ENCODE measurements at regions not wholly inside any gene's neighbourhood (a gene's known extent, or its start where the extent isn't known, plus 50 kb on each side); places are given as distances from the start of the nearest gene placed in this dataset.

DNA sequence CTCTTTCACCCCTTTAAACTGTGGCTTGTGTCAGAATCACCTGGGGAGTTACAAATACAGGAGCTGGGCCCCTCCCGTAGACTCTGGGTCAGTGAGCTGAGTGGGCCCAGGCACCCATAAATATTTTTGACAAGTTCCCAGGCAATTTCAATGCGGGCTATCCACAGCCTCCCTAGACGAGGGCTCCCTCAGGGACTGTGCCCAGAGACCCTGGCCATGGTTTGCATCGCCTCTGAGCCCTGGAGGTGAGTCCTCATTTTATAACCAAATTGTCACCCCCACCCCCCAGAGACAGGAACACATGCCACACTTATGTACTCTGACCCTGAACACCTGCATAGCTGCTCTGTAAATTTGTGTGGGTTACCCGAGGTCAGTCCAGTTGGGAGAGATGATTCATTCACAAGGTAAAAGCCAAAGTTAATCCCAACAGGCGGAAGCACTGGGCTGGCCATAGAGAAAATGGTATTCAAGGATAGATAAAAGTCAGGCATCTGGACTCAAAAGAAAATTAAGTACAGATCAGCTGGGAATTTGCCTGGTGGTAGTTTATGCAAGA is 146.5 kb upstream of the SLC6A11 start:
- H3K36me3 Mint-ChIP-seq (ENCODE audit: low read depth): no peaks in the 10 kb centered on the region
- peaks cover 7% of the 10 kb centered on the region; the same call in 2 of the 3 replicates for H3K4me1 Mint-ChIP-seq
- Histone ChIP-seq H3K79me2 (replicated peaks; ENCODE audit: insufficient read depth) (no peaks in the 10 kb centered on the region), H3K4me3 (no peak overlapping the region), H3K36me3 (ENCODE audit: insufficient read depth) (no peaks in the 10 kb centered on the region), H3K4me2 (no peak overlapping the region), H2AFZ (no peak overlapping the region), H3K9me2 (ENCODE audit: insufficient read depth) (no peaks in the 10 kb centered on the region), H3K4me1 (ENCODE audit: insufficient read depth) (peaks cover 8% of the 10 kb centered on the region), H3K27me3 (ENCODE audit: insufficient read depth) (no peaks in the 10 kb centered on the region), H4K20me1 (replicated peaks; ENCODE audit: insufficient read depth) (no peaks in the 10 kb centered on the region), H3F3A (replicated peaks; ENCODE audit: low read depth) (no peaks in the 10 kb centered on the region), H3K27ac (ENCODE audit: low read depth) (no peak overlapping the region)
- TF ChIP-seq JUNB (IDR thresholded peaks at IDR 0.05; ENCODE audit: unreplicated experiment) (no peak), ZNF331 (CRISPR knock-in tag; IDR thresholded peaks at IDR 0.05; ENCODE audit: low read depth) (no peak)
- TF ChIP-seq, protein P1, sequence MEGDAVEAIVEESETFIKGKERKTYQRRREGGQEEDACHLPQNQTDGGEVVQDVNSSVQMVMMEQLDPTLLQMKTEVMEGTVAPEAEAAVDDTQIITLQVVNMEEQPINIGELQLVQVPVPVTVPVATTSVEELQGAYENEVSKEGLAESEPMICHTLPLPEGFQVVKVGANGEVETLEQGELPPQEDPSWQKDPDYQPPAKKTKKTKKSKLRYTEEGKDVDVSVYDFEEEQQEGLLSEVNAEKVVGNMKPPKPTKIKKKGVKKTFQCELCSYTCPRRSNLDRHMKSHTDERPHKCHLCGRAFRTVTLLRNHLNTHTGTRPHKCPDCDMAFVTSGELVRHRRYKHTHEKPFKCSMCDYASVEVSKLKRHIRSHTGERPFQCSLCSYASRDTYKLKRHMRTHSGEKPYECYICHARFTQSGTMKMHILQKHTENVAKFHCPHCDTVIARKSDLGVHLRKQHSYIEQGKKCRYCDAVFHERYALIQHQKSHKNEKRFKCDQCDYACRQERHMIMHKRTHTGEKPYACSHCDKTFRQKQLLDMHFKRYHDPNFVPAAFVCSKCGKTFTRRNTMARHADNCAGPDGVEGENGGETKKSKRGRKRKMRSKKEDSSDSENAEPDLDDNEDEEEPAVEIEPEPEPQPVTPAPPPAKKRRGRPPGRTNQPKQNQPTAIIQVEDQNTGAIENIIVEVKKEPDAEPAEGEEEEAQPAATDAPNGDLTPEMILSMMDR (conservative IDR thresholded peaks at IDR 0.05; ENCODE audit: low read depth in 2 of 2): no peak
- H3K4me3 Mint-ChIP-seq: no peak overlapping the region
- peaks cover 7% of the 10 kb centered on the region for H3K27me3 Mint-ChIP-seq (ENCODE audit: insufficient read depth, low read depth, poor library complexity)
- DNase-seq (ENCODE audit: low spot score) (no peak), ATAC-seq (no peak)
- no peak overlapping the region for H3K27ac Mint-ChIP-seq
- H3K9me3 Mint-ChIP-seq: no peaks in the 10 kb centered on the region

DNA sequence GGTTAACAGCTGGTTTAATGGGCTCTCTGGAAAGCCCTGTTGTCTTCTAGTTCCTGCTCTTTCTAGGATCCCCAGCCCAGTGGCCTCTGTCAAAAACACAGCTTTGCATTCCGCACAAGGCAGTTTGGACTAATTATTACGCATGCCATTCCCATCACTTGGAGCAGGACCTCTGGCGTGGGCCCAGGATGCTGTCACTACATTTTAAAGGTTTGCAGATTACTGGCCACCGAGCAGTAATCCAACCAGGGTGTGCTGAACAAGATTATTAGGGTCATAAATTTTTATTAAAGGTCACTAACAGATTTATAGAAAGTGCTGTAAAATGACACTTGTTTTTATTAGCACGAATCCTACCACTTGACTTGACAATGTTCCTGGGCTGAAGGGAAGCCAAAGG is 143.6 kb upstream of the SLC6A11 start:
- no peak for TF ChIP-seq ZNF331 (CRISPR knock-in tag; IDR thresholded peaks at IDR 0.05; ENCODE audit: low read depth)
- TF ChIP-seq, protein P2, sequence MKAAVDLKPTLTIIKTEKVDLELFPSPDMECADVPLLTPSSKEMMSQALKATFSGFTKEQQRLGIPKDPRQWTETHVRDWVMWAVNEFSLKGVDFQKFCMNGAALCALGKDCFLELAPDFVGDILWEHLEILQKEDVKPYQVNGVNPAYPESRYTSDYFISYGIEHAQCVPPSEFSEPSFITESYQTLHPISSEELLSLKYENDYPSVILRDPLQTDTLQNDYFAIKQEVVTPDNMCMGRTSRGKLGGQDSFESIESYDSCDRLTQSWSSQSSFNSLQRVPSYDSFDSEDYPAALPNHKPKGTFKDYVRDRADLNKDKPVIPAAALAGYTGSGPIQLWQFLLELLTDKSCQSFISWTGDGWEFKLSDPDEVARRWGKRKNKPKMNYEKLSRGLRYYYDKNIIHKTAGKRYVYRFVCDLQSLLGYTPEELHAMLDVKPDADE (IDR thresholded peaks at IDR 0.05): no peak
- TF ChIP-seq, protein P3, sequence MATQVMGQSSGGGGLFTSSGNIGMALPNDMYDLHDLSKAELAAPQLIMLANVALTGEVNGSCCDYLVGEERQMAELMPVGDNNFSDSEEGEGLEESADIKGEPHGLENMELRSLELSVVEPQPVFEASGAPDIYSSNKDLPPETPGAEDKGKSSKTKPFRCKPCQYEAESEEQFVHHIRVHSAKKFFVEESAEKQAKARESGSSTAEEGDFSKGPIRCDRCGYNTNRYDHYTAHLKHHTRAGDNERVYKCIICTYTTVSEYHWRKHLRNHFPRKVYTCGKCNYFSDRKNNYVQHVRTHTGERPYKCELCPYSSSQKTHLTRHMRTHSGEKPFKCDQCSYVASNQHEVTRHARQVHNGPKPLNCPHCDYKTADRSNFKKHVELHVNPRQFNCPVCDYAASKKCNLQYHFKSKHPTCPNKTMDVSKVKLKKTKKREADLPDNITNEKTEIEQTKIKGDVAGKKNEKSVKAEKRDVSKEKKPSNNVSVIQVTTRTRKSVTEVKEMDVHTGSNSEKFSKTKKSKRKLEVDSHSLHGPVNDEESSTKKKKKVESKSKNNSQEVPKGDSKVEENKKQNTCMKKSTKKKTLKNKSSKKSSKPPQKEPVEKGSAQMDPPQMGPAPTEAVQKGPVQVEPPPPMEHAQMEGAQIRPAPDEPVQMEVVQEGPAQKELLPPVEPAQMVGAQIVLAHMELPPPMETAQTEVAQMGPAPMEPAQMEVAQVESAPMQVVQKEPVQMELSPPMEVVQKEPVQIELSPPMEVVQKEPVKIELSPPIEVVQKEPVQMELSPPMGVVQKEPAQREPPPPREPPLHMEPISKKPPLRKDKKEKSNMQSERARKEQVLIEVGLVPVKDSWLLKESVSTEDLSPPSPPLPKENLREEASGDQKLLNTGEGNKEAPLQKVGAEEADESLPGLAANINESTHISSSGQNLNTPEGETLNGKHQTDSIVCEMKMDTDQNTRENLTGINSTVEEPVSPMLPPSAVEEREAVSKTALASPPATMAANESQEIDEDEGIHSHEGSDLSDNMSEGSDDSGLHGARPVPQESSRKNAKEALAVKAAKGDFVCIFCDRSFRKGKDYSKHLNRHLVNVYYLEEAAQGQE (IDR thresholded peaks at IDR 0.05; ENCODE audit: unreplicated experiment): no peak
- Histone ChIP-seq H3F3A (replicated peaks; ENCODE audit: low read depth) (no peaks in the 10 kb centered on the region), H3K27ac (ENCODE audit: low read depth) (no peak overlapping the region), H3K9me2 (ENCODE audit: insufficient read depth) (no peaks in the 10 kb centered on the region), H3K4me1 (ENCODE audit: insufficient read depth) (peaks cover 14% of the 10 kb centered on the region), H3K27me3 (ENCODE audit: insufficient read depth) (no peaks in the 10 kb centered on the region), H2AFZ (no peak overlapping the region), H3K4me2 (no peak overlapping the region), H3K4me3 (no peak overlapping the region), H3K36me3 (ENCODE audit: insufficient read depth) (no peaks in the 10 kb centered on the region), H3K79me2 (replicated peaks; ENCODE audit: insufficient read depth) (no peaks in the 10 kb centered on the region), H4K20me1 (replicated peaks; ENCODE audit: insufficient read depth) (no peaks in the 10 kb centered on the region)
- H3K4me3 Mint-ChIP-seq: no peak overlapping the region
- H3K4me1 Mint-ChIP-seq: peaks cover 5% of the 10 kb centered on the region; the same call in 2 of the 3 replicates
- no peaks in the 10 kb centered on the region for H3K9me3 Mint-ChIP-seq
- H3K36me3 Mint-ChIP-seq (ENCODE audit: low read depth): no peaks in the 10 kb centered on the region
- no peak for ATAC-seq
- H3K27ac Mint-ChIP-seq: no peak overlapping the region
- H3K27me3 Mint-ChIP-seq (ENCODE audit: insufficient read depth, low read depth, poor library complexity): peaks cover 3% of the 10 kb centered on the region
- DNase-seq (ENCODE audit: low spot score): no peak
